ENCODE measurements at regions not wholly inside any gene's neighbourhood (a gene's known extent, or its start where the extent isn't known, plus 50 kb on each side); places are given as distances from the start of the nearest gene placed in this dataset.

DNA sequence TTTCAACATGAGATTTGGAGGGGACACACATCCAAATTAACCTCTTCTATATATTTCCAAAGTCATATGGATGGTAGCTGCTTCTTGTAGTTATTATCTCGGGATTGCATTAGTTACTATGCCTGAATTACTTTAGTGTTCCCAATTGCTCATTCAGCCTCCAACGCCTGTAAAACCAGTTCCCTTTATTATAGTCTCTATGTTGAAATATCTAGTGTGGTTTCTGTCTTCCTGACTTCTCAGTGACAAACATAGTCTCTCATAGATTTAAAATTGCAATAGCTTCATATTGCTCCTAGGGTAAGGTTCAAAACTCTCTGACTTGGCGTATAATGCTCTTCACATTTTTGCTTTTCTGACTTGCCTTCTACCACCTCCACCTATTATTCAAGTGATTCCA, 366.4 kb downstream of the CASP12 start:
- TF ChIP-seq, protein P1, sequence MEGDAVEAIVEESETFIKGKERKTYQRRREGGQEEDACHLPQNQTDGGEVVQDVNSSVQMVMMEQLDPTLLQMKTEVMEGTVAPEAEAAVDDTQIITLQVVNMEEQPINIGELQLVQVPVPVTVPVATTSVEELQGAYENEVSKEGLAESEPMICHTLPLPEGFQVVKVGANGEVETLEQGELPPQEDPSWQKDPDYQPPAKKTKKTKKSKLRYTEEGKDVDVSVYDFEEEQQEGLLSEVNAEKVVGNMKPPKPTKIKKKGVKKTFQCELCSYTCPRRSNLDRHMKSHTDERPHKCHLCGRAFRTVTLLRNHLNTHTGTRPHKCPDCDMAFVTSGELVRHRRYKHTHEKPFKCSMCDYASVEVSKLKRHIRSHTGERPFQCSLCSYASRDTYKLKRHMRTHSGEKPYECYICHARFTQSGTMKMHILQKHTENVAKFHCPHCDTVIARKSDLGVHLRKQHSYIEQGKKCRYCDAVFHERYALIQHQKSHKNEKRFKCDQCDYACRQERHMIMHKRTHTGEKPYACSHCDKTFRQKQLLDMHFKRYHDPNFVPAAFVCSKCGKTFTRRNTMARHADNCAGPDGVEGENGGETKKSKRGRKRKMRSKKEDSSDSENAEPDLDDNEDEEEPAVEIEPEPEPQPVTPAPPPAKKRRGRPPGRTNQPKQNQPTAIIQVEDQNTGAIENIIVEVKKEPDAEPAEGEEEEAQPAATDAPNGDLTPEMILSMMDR (IDR thresholded peaks at IDR 0.05), result no peak
- no peaks in the 10 kb centered on the region for H3K4me1 ChIP-seq (ENCODE audit: low read depth)
- intact Hi-C loops (cut with DNase I, micrococcal nuclease), result no loop called here
- H3K9me3 ChIP-seq, result no peaks in the 10 kb centered on the region
- DNase-seq (no peak), ATAC-seq (no peak)
- no peaks in the 10 kb centered on the region for H3K36me3 ChIP-seq (ENCODE audit: low read depth)
- no peak overlapping the region for H3K4me3 ChIP-seq

DNA sequence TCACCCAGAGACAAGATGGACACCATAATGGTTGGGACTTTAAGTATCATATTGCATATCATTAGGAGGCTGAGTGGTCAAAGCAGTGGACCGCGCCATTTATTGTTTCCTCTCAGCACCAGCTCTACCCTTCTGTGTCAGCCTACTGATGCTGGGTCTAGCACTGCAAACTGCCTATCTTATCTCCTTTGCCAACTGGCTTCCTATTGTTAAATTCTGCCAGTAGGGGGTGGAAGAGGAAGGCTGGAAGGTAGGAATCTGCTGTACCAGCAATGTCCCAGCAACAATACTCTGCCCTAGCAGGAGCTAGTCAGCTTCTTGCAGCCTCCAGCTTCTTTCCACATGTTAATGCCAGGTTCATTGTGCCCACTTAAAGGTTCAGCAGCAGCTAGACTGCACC, 367.1 kb upstream of the PDGFD start:
- DNase-seq (no peak), ATAC-seq (no peak)
- H3K9me3 ChIP-seq, result no peaks in the 10 kb centered on the region
- TF ChIP-seq, protein P1 (IDR thresholded peaks at IDR 0.05), result no peak
- H3K36me3 ChIP-seq (ENCODE audit: low read depth), result no peaks in the 10 kb centered on the region
- intact Hi-C loops (cut with DNase I, micrococcal nuclease), result no loop called here
- H3K4me1 ChIP-seq (ENCODE audit: low read depth), result no peaks in the 10 kb centered on the region
- no peak overlapping the region for H3K4me3 ChIP-seq

DNA sequence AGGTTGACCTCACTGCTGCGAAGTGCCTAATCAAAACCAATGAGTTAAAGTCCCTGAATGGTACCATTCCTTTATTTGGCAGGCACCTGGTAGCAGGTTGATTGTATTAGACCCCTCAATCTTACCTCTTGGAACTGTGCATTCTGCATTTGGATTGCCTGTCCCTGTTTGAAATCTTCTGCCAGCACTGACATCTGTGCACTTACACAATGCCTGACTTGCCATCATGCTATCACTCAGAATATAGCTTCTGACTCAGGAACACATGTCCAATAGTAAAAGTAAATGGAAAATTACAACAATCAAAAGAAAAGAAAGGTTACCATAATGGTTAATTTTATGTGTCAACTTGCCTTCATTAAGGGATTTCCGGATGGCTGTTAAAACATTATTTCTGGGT, 366.0 kb upstream of the PDGFD start:
- Histone ChIP-seq H3K36me3 (ENCODE audit: low read depth) (no peaks in the 10 kb centered on the region), H3K4me1 (ENCODE audit: low read depth) (no peaks in the 10 kb centered on the region), H3K4me3 (no peak overlapping the region), H3K9me3 (no peaks in the 10 kb centered on the region)
- intact Hi-C loops (cut with DNase I, micrococcal nuclease), result no loop called here
- ATAC-seq, result no peak
- TF ChIP-seq, protein P1 (IDR thresholded peaks at IDR 0.05), result no peak
- DNase-seq, result no peak

GRCh38 chr11:104529213-104529612, 365.3 kb upstream of the PDGFD start:
- TF ChIP-seq, protein P1 (IDR thresholded peaks at IDR 0.05), result no peak
- DNase-seq (no peak), ATAC-seq (no peak)
- Histone ChIP-seq H3K4me3 (no peak overlapping the region), H3K4me1 (ENCODE audit: low read depth) (no peaks in the 10 kb centered on the region), H3K36me3 (ENCODE audit: low read depth) (no peaks in the 10 kb centered on the region), H3K9me3 (no peaks in the 10 kb centered on the region)
- intact Hi-C loops (cut with DNase I, micrococcal nuclease), result no loop called here

DNA sequence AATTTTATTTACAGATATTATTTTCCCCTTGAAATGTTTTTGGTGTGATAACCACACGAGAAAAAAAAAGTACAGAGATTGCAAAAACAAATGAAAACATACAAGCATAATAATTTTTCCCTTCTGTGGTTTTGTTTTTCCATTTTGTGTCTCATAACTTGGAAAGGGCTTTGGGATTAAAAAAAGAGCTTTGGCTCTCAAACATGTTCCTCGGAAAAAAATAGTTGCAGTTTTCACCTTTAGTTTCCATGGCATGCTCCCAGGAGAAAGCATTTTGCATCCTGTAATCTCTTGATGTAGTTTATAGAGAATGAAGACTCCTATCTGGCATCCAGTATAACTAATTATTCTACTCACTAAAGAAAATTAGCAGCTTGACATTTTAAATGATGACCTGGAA, 362.1 kb upstream of the PDGFD start:
- ATAC-seq (no peak), DNase-seq (no peak)
- Histone ChIP-seq H3K36me3 (ENCODE audit: low read depth) (no peaks in the 10 kb centered on the region), H3K9me3 (no peaks in the 10 kb centered on the region), H3K4me3 (no peak overlapping the region), H3K4me1 (ENCODE audit: low read depth) (no peaks in the 10 kb centered on the region)
- intact Hi-C loops (cut with DNase I, micrococcal nuclease), result no loop called here
- TF ChIP-seq, protein P1 (IDR thresholded peaks at IDR 0.05), result no peak

- intact Hi-C loops (cut with DNase I, micrococcal nuclease), result no loop called here
- TF ChIP-seq, protein P1 (IDR thresholded peaks at IDR 0.05), result no peak
- no peak overlapping the region for H3K4me3 ChIP-seq
- no peaks in the 10 kb centered on the region for H3K4me1 ChIP-seq (ENCODE audit: low read depth)
- no peaks in the 10 kb centered on the region for H3K9me3 ChIP-seq
- ATAC-seq (no peak), DNase-seq (no peak)
- H3K36me3 ChIP-seq (ENCODE audit: low read depth), result no peaks in the 10 kb centered on the region
Observed at GRCh38 chr11:104525416-104525815, 361.5 kb upstream of the PDGFD start.

All from mucosa of descending colon (tissue), 3 donors.